ENCODE measurements at regions not wholly inside any gene's neighbourhood (a gene's known extent, or its start where the extent isn't known, plus 50 kb on each side); places are given as distances from the start of the nearest gene placed in this dataset.

- Histone ChIP-seq H3K4me1 (ENCODE audit: insufficient read depth, low read length, poor library complexity, severe bottlenecking) (peaks cover 10% of the 10 kb centered on the region), H3K27ac (ENCODE audit: low read depth, low read length, poor library complexity, severe bottlenecking) (peak overlapping the region; percentile 28), H3K36me3 (ENCODE audit: insufficient read depth, low read length, poor library complexity, severe bottlenecking) (no peaks in the 10 kb centered on the region), H3K27me3 (replicated peaks; ENCODE audit: insufficient read depth, low read depth, low read length, poor library complexity) (no peaks in the 10 kb centered on the region), H3K9me3 (ENCODE audit: low read depth, low read length, poor library complexity, severe bottlenecking) (no peaks in the 10 kb centered on the region), H3K4me3 (ENCODE audit: low read depth, low read length, poor library complexity, severe bottlenecking) (no peak overlapping the region)
- TF ChIP-seq CTCF (conservative IDR thresholded peaks at IDR 0.05; ENCODE audit: low read depth, low read length), result no peak
- no peak for TF ChIP-seq EZH2 (IDR thresholded peaks at IDR 0.05; ENCODE audit: borderline replicate concordance, low read depth, low read length, poor library complexity, severe bottlenecking)
- DNase-seq (ENCODE audit: low spot score), result peak; percentile 29
- intact Hi-C loops (cut with micrococcal nuclease; ENCODE audit: unreplicated experiment), result no loop called here
- BruUV-seq (replicated peaks), result no TSS peak
- ChIA-PET CTCF (no interaction called here), POLR2A (ENCODE audit: low non-redundant PET) (no interaction called here)
Measured at GRCh38 chr2:217256251-217256650, 396.4 kb upstream of the TNP1 start.

GRCh38 chr2:217254111-217254510, 394.2 kb upstream of the TNP1 start:
- no peak for DNase-seq (ENCODE audit: low spot score)
- intact Hi-C loops (cut with micrococcal nuclease; ENCODE audit: unreplicated experiment), result no loop called here
- Histone ChIP-seq H3K4me3 (ENCODE audit: low read depth, low read length, poor library complexity, severe bottlenecking) (no peak overlapping the region), H3K36me3 (ENCODE audit: insufficient read depth, low read length, poor library complexity, severe bottlenecking) (no peaks in the 10 kb centered on the region), H3K9me3 (ENCODE audit: low read depth, low read length, poor library complexity, severe bottlenecking) (no peaks in the 10 kb centered on the region), H3K4me1 (ENCODE audit: insufficient read depth, low read length, poor library complexity, severe bottlenecking) (peaks cover 14% of the 10 kb centered on the region), H3K27me3 (replicated peaks; ENCODE audit: insufficient read depth, low read depth, low read length, poor library complexity) (no peaks in the 10 kb centered on the region), H3K27ac (ENCODE audit: low read depth, low read length, poor library complexity, severe bottlenecking) (no peak overlapping the region)
- ChIA-PET CTCF (no interaction called here), POLR2A (ENCODE audit: low non-redundant PET) (no interaction called here)
- TF ChIP-seq EZH2 (IDR thresholded peaks at IDR 0.05; ENCODE audit: borderline replicate concordance, low read depth, low read length, poor library complexity, severe bottlenecking) (no peak), CTCF (conservative IDR thresholded peaks at IDR 0.05; ENCODE audit: low read depth, low read length) (no peak)
- BruUV-seq (replicated peaks), result no TSS peak

- BruUV-seq (replicated peaks), result no TSS peak
- ChIA-PET POLR2A (ENCODE audit: low non-redundant PET) (no interaction called here), CTCF (no interaction called here)
- H3K9me3 ChIP-seq (ENCODE audit: low read depth, low read length, poor library complexity, severe bottlenecking), result no peaks in the 10 kb centered on the region
- no peak overlapping the region for H3K27ac ChIP-seq (ENCODE audit: low read depth, low read length, poor library complexity, severe bottlenecking)
- H3K4me1 ChIP-seq (ENCODE audit: insufficient read depth, low read length, poor library complexity, severe bottlenecking), result peaks cover 25% of the 10 kb centered on the region
- H3K4me3 ChIP-seq (ENCODE audit: low read depth, low read length, poor library complexity, severe bottlenecking), result no peak overlapping the region
- no peaks in the 10 kb centered on the region for H3K36me3 ChIP-seq (ENCODE audit: insufficient read depth, low read length, poor library complexity, severe bottlenecking)
- H3K27me3 ChIP-seq (replicated peaks; ENCODE audit: insufficient read depth, low read depth, low read length, poor library complexity), result no peaks in the 10 kb centered on the region
- no peak for DNase-seq (ENCODE audit: low spot score)
- TF ChIP-seq EZH2 (IDR thresholded peaks at IDR 0.05; ENCODE audit: borderline replicate concordance, low read depth, low read length, poor library complexity, severe bottlenecking) (no peak), CTCF (conservative IDR thresholded peaks at IDR 0.05; ENCODE audit: low read depth, low read length) (no peak)
- intact Hi-C loops (cut with micrococcal nuclease; ENCODE audit: unreplicated experiment), result no loop called here
Measured at GRCh38 chr2:217252181-217252580, 392.3 kb upstream of the TNP1 start.
